IPS-NIHi7 (cell line): ENCODE measurements at regions not wholly inside any gene's neighbourhood (a gene's known extent, or its start where the extent isn't known, plus 50 kb on each side); places are given as distances from the start of the nearest gene placed in this dataset.

ENCODE experiments used
- DNase-seq: peaks from one replicate; pipeline ENCODE4 v3.0.0; 2012; ENCODE audit warnings: mixed read lengths; ENCODE audit errors: extremely low spot score

GRCh38 chr20:50242548-50242862, 51.9 kb downstream of the CEBPB start:
- DNase-seq: no peak

DNA sequence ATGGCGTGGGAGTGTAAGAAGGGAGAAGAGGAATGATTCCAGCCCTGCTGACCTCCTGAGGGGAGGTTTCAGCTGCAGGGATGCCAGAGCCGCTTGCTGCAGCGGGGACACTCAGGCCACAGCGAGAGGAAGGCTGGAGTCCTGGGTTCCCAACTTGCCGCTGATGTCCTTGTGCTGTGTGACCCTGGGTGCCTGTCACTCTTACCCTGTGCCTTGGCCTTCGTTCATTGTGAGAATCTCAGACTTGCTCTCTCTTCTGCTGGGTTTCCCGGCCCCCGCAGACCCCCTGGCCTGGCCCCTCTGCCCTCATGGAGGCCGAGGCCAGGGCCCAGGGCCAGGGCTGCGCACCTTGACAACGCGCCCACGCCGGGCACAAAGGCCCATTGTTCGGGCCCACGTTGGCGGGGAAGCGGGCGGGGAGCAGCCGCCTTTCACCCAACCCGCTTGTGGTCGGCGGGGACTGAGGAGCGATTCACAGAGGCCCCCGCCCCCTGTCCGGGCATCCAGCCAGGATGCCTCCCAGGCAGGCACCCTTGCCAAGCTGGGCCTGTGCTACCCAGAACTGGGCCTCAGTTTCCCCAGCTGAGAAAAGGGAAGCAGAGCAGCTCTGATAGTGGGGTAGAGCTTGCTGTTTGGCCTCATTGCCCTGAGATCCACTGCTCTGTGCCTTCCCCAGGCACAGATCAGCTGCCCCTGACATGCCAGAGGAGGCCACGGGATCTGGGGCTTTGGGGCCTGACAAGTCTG, 52.4 kb downstream of the CEBPB start:
- no peak for DNase-seq

GRCh38 chr20:50243610-50244351, 53.2 kb downstream of the CEBPB start:
- DNase-seq: no peak

GRCh38 chr20:50244352-50245149, 53.9 kb downstream of the CEBPB start:
- no peak for DNase-seq

- no peak for DNase-seq
Observed at GRCh38 chr20:50245498-50246366, 55.1 kb downstream of the CEBPB start.

DNA sequence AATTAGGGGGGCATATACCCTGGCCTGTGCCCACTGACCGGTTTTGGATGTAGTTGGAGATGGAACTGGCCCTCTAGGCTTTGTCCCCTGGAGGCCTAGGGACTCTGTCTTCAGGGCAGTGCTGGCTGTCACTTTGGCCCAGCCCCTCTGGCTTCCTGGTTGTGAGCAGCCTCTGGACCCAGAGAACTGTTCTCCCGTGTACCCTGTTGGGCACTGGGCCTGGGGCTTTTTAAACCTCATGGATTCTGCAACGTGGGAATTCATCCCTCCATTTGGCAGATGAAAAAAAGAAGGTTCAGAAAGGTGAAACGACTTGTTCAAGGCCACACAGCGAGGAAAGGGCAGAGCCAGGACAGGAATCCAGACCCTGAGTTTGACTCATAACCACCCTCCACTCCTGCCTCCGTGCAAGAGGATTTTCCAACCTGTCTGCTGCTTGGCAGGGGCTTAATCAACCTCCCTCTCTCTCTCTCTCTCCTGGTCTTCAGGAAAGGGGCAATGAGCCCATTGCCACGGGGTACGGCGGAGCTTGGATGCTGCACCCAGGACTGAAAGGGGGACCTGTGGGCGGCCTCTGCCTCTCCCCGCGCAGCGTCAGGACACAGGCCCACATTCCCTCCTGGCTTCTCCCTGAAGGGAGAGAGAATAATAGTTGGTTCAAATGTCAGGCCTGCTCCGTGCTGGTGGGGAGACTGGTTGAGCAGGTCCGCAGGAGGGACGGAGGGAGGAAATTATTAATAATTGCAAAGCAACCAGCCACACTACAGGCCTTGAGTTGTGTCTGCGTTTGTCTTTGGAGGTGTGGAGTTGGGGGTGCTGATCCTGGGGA, 56.0 kb downstream of the CEBPB start:
- DNase-seq: no peak

- DNase-seq: no peak
Observed at GRCh38 chr20:50247196-50248094, 56.8 kb downstream of the CEBPB start.

GRCh38 chr20:50248104-50248641, 57.5 kb downstream of the CEBPB start:
- no peak for DNase-seq

DNA sequence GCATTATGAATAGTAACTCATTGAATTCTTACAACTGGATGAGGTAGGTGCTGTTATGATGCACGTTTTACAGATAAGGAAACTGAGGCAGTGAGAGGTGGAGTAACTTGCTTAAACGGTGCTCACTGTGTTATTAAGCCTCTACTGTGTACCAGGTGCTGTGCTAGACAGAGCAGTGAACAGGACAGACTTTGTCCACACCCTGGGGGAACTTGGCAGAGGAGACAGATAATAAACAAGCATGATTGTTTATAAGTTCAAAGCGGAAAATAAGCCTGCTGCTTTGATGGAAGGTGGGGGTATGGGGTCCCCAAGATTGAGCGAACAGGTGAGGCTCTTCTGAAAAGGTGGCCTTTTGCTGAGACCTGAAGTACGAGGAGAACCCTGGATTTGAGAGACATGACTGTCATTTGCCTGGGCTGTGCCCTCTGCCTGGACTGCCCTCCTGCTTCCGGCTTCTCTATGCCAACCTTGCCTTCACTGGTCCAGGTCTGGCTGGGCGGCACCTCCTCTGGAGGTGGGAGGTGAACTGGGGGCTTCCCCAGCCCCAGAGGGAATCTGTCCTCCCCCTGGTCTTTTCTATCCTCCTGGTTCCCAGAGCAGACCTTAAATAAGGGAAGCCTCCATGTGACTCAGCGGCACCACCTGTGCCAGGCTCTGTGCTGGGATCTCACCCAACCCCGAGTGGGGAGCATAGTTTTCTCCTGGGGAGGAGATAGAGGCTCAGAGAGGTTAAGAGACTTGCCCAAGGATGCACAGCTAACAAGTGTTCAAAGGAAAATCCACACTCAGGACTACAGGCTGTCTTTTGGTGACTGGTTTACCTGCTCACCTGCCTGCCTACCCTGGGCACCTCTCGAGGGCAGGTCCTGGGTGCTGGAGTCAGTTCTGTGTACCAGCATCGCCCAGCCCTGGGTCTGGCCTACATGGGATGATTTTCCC, 59.1 kb downstream of the CEBPB start:
- no peak for DNase-seq

- no peak for DNase-seq
Observed at GRCh38 chr20:50250679-50251382, 60.2 kb downstream of the CEBPB start.

DNA sequence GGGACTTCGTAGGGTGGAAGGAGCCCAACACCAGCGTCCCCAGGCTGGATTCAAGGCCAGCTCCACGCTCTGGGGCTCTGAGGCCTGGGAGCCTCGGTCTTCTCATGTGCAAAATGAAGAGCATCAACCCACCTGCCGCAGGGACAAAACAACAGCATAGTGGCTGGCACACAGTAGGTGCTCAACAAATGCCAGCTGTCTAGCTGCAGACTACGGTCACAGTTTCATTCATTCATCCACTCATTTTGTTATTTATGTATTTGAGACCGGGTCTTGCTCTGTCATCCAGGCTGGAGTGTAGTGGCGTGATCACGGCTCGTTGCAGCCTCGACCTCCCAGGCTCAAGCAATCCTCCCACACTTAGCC, 60.7 kb downstream of the CEBPB start:
- no peak for DNase-seq

DNA sequence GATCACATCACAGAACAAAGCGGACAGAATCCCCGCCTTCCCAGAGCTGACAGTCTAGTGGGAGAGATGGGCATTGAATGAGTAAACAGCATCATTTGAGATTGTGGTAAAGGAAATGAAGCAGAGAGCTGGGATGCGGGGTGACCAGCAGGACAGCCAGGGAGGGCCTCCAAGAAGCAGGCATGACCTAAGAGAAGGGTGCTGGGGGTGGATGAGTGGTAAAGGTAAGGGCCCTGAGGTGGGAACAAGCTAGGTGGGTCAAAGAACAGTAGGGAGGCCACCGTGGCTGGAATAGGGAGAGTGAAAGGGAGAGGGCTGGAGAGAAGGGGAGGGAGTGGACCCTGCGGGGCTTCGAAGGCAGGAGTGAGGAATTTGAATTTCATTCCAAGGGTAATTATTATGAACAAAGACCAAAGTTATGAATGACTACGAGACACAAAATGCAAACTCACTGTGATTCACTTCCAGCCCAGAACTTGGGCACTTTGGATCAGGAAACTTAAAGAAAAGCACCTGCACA, 61.4 kb downstream of the CEBPB start:
- DNase-seq: no peak

DNA sequence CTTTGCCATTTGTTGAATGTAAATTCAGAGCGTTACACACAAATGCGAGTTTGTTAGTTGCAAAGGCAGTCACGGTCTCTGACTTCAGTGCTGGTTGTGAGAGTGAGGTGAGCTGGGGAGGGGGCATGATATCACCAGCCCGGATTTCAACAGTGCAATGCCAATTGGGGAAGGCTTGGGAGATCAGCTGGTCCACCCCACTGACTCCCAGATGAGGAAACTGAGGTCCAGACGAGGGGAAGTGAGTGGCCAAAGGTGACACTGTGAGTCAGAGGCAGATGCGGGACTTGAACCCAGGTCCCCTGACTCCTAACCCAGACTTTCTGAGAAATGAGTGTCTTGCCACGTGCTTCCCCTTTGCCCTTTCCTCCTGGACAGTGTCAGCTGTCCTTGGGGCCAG, 62.1 kb downstream of the CEBPB start:
- DNase-seq: no peak

GRCh38 chr20:50253101-50253500, 62.5 kb downstream of the CEBPB start:
- no peak for DNase-seq

- DNase-seq: no peak
Observed at GRCh38 chr20:50254466-50255079, 63.9 kb downstream of the CEBPB start.

GRCh38 chr20:50256577-50256976, 65.9 kb downstream of the CEBPB start:
- peak; percentile 59 for DNase-seq

- no peak for DNase-seq
Observed at GRCh38 chr20:50257860-50258259, 67.2 kb downstream of the CEBPB start.
